Stomach smooth muscle (tissue), 2 donors: ENCODE measurements at regions not wholly inside any gene's neighbourhood (a gene's known extent, or its start where the extent isn't known, plus 50 kb on each side); places are given as distances from the start of the nearest gene placed in this dataset.

ENCODE experiments used
- H3K27ac ChIP-seq: one replicate; pipeline ENCODE4 v1.7.0; 2013; ENCODE audit warnings: mild to moderate bottlenecking, low read length, inconsistent platforms
- H3K27me3 ChIP-seq, 2 donors: one replicate each; pipeline ENCODE4 v1.7.0; 2013; ENCODE audit warnings: low read length in 2 of 2; ENCODE audit not compliant: insufficient read depth in 2 of 2, control insufficient read depth in 1 of 2
- H3K36me3 ChIP-seq, 2 donors: one replicate each; pipeline ENCODE4 v1.7.0; 2013; ENCODE audit warnings: low read length in 2 of 2; ENCODE audit not compliant: control insufficient read depth in 2 of 2, insufficient read depth in 2 of 2
- H3K4me1 ChIP-seq: one replicate; pipeline ENCODE4 v1.7.0; 2013; ENCODE audit warnings: low read length; ENCODE audit not compliant: control insufficient read depth, insufficient read depth
- H3K4me3 ChIP-seq, 2 donors: one replicate each; pipeline ENCODE4 v1.7.0; 2013; ENCODE audit warnings: low read length in 2 of 2
- H3K9ac ChIP-seq, 2 donors: one replicate each; pipeline ENCODE4 v1.7.0; 2013; ENCODE audit warnings: low read length in 2 of 2, mild to moderate bottlenecking in 1 of 2
- H3K9me3 ChIP-seq, 2 donors: one replicate each; pipeline ENCODE4 v1.7.0; 2013; ENCODE audit warnings: low read length in 2 of 2; ENCODE audit not compliant: control insufficient read depth in 2 of 2
- donor health status: healthy.
- donor health status: Pancreatic carcinoma.

DNA sequence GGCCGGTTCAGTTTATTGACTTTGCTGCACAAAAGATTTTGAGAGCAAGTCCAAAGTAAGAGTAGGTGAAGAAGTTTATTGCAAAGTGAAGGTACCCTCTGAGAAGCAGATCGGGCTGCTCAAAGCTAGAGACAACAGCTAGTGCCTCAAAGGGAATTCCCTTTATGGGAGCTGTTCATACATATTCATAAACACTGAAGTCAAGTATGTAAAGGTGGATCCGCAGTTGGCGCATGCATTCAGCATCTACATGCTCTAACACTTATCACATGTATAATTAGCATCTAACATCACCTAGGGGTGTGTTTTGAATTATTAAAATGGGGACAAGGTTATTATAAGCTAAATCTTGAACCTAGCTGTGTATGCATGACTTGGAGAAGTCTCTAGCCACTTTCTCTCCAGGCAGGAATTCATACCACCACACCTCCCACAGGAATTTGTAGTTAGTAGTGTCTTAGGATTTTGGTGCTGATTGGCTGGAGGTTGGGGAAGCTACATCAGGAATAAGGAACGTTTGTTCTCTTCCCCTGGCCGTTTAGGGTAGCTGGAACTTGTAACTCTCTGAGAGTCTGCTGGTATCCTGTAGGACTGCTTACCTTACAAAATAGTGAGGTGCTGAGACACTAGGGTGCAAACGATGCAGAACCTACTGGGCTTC, 1633.9 kb downstream of the GRIK2 start:
- Histone ChIP-seq H3K4me3 (no peak overlapping the region), H3K36me3 (no peaks in the 10 kb centered on the region), H3K4me1 (no peaks in the 10 kb centered on the region), H3K9ac (no peak overlapping the region), H3K27ac (no peak overlapping the region), H3K9me3 (no peaks in the 10 kb centered on the region), H3K27me3 (no peaks in the 10 kb centered on the region)

DNA sequence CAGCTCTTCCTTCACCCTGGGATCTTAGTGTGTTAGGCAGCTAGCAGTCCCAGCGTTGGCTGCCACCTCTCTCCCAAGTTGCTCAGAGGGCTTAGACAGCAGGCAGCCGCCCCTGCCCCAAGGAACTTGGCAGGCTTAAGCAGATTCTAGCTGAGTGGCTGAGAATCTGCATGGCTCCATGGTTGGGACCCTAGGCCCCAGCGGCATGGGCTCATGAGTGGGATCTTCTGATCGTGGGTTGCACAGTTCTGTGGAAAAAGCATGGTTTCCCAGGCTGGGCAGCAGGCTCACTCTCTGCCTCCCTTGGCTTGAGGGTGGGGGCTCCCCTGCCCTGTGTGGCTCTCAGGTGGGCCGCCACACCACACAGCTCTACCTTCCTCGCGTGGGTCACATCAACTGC, 1624.9 kb downstream of the GRIK2 start:
- H3K4me3 ChIP-seq = no peak overlapping the region
- no peak overlapping the region for H3K27ac ChIP-seq
- H3K9me3 ChIP-seq = no peaks in the 10 kb centered on the region
- no peaks in the 10 kb centered on the region for H3K36me3 ChIP-seq
- no peaks in the 10 kb centered on the region for H3K27me3 ChIP-seq
- H3K9ac ChIP-seq = no peak overlapping the region
- H3K4me1 ChIP-seq = no peaks in the 10 kb centered on the region

- H3K27me3 ChIP-seq = no peaks in the 10 kb centered on the region
- no peak overlapping the region for H3K9ac ChIP-seq
- H3K9me3 ChIP-seq = peaks cover 0 to under 1% of the 10 kb centered on the region in 2 donors
- H3K27ac ChIP-seq = no peak overlapping the region
- H3K4me3 ChIP-seq = no peak overlapping the region
- no peaks in the 10 kb centered on the region for H3K36me3 ChIP-seq
- H3K4me1 ChIP-seq = no peaks in the 10 kb centered on the region
Observed at GRCh38 chr6:103017878-103018277, 1624.4 kb downstream of the GRIK2 start.

DNA sequence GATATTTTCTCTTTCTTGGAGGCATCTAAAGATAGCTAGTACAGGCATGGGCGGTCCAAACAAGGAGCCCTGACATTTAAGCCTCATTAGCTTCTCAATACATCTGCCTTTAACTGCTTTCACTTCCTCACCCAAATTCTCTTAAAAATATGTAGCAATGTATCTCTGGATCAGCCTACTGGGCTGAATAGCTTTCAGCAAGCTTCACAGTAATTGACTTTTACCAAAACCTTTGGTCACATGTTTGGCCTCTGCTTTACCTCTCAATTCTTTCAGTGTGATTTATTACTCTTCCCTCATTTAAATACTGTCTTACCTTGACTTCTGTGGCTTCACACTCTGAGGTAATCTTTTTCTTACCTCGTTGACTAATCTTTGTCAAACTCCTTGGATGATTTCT, 1618.1 kb downstream of the GRIK2 start:
- H3K27ac ChIP-seq = no peak overlapping the region
- H3K9ac ChIP-seq = no peak overlapping the region
- H3K9me3 ChIP-seq = peaks cover 0 to 3% of the 10 kb centered on the region in 2 donors
- H3K4me1 ChIP-seq = no peaks in the 10 kb centered on the region
- no peaks in the 10 kb centered on the region for H3K27me3 ChIP-seq
- H3K36me3 ChIP-seq = no peaks in the 10 kb centered on the region
- H3K4me3 ChIP-seq = no peak overlapping the region

- no peaks in the 10 kb centered on the region for H3K36me3 ChIP-seq
- no peak overlapping the region for H3K4me3 ChIP-seq
- no peak overlapping the region for H3K27ac ChIP-seq
- no peaks in the 10 kb centered on the region for H3K9me3 ChIP-seq
- no peaks in the 10 kb centered on the region for H3K27me3 ChIP-seq
- H3K9ac ChIP-seq = no peak overlapping the region
- no peaks in the 10 kb centered on the region for H3K4me1 ChIP-seq
Observed at GRCh38 chr6:103002282-103002681, 1608.8 kb downstream of the GRIK2 start.

GRCh38 chr6:103001724-103002123, 1608.2 kb downstream of the GRIK2 start:
- Histone ChIP-seq H3K9me3 (no peaks in the 10 kb centered on the region), H3K27me3 (no peaks in the 10 kb centered on the region), H3K4me1 (no peaks in the 10 kb centered on the region), H3K9ac (no peak overlapping the region), H3K36me3 (no peaks in the 10 kb centered on the region), H3K27ac (no peak overlapping the region), H3K4me3 (no peak overlapping the region)

GRCh38 chr6:103000688-103001087, 1607.2 kb downstream of the GRIK2 start:
- Histone ChIP-seq H3K36me3 (no peaks in the 10 kb centered on the region), H3K9ac (no peak overlapping the region), H3K9me3 (no peaks in the 10 kb centered on the region), H3K27ac (no peak overlapping the region), H3K4me1 (no peaks in the 10 kb centered on the region), H3K4me3 (no peak overlapping the region), H3K27me3 (no peaks in the 10 kb centered on the region)

- H3K4me3 ChIP-seq = no peak overlapping the region
- H3K36me3 ChIP-seq = no peaks in the 10 kb centered on the region
- H3K27me3 ChIP-seq = no peaks in the 10 kb centered on the region
- H3K9me3 ChIP-seq = no peaks in the 10 kb centered on the region
- no peak overlapping the region for H3K27ac ChIP-seq
- H3K9ac ChIP-seq = no peak overlapping the region
- no peaks in the 10 kb centered on the region for H3K4me1 ChIP-seq
Observed at GRCh38 chr6:102995491-102995890, 1602.0 kb downstream of the GRIK2 start.

DNA sequence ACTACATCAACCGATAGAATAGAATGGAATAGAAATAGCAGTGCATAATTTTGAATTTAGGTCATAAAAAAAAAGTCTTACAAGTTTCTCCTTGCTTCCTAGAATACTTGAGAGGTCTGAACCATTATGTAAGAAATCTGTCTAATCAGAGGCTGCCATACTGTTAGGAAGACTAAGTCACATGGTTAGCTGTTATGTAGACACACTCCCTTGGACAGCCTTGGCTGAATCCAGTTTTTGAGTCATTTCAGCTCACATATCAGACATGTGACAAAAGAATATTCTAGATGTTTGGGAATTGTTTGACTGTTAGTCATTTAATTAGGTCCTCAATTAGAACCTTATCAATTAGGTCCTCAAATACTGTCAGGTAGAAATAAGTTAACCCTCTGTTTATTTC, 1601.4 kb downstream of the GRIK2 start:
- H3K9ac ChIP-seq = no peak overlapping the region
- H3K27me3 ChIP-seq = no peaks in the 10 kb centered on the region
- no peaks in the 10 kb centered on the region for H3K9me3 ChIP-seq
- no peaks in the 10 kb centered on the region for H3K4me1 ChIP-seq
- H3K36me3 ChIP-seq = no peaks in the 10 kb centered on the region
- H3K27ac ChIP-seq = no peak overlapping the region
- no peak overlapping the region for H3K4me3 ChIP-seq

- Histone ChIP-seq H3K9ac (no peak overlapping the region), H3K4me3 (no peak overlapping the region), H3K27ac (no peak overlapping the region), H3K36me3 (no peaks in the 10 kb centered on the region), H3K9me3 (no peaks in the 10 kb centered on the region), H3K4me1 (no peaks in the 10 kb centered on the region), H3K27me3 (no peaks in the 10 kb centered on the region)
Observed at GRCh38 chr6:102986086-102986485, 1592.6 kb downstream of the GRIK2 start.

DNA sequence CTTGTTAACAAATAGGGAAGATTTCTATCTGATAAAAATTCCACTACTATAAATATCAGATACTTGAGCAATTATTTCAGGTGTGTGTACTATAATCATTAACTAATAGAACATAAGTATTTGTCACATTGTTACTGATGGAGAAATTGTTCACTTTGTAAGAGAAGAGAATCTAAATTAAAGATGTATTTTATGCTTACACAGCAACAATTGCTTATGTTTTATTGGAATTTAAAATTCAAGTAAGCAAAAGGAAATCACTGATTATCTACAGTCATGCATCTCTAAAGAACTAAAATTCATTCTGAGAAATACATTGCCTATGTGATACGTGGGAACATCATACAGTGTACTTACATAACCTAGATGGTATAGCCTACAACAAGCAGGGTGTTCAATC, 1590.8 kb downstream of the GRIK2 start:
- Histone ChIP-seq H3K27ac (no peak overlapping the region), H3K4me1 (no peaks in the 10 kb centered on the region), H3K9me3 (no peaks in the 10 kb centered on the region), H3K27me3 (no peaks in the 10 kb centered on the region), H3K36me3 (no peaks in the 10 kb centered on the region), H3K9ac (no peak overlapping the region), H3K4me3 (no peak overlapping the region)
